Lung (tissue), 11 donors: ENCODE measurements at regions not wholly inside any gene's neighbourhood (a gene's known extent, or its start where the extent isn't known, plus 50 kb on each side); places are given as distances from the start of the nearest gene placed in this dataset.

ENCODE experiments used
- ATAC-seq: fragments of 200-7000 bp; cut with Tn5 transposase; one replicate; pipeline ENCODE4 v1.9.1; 2020; ENCODE audit warnings: moderate number of reproducible peaks; ENCODE audit not compliant: insufficient read depth, low FRiP score
- DNase-seq, 3 donors: peaks; one replicate each; pipeline ENCODE4 v3.0.0-alpha.2; 2013 to 2017
- H3K27ac ChIP-seq, 2 donors: one replicate each; pipeline ENCODE4 v1.5.1; 2013; ENCODE audit warnings: mild to moderate bottlenecking in 2 of 2, moderate library complexity in 2 of 2, control low read depth in 1 of 2, inconsistent platforms in 1 of 2, low read depth in 1 of 2, low read length in 1 of 2
- H3K27me3 ChIP-seq, 3 donors: one replicate each; pipeline ENCODE4 v1.5.1; 2013; ENCODE audit warnings: low read length in 2 of 3; ENCODE audit not compliant: control insufficient read depth in 3 of 3, insufficient read depth in 3 of 3
- H3K36me3 ChIP-seq, 4 donors: one replicate each; pipeline ENCODE4 v1.5.1; 2013; ENCODE audit warnings: low read length in 4 of 4, mild to moderate bottlenecking in 1 of 4, moderate library complexity in 1 of 4; ENCODE audit not compliant: control insufficient read depth in 4 of 4, insufficient read depth in 4 of 4
- H3K4me1 ChIP-seq, 5 donors: one replicate each; pipeline ENCODE4 v1.5.1; 2013; ENCODE audit warnings: low read length in 5 of 5, mild to moderate bottlenecking in 2 of 5, moderate library complexity in 1 of 5; ENCODE audit not compliant: control insufficient read depth in 5 of 5, insufficient read depth in 5 of 5
- H3K4me3 ChIP-seq: one replicate; pipeline ENCODE4 v1.5.1; 2013; ENCODE audit warnings: mild to moderate bottlenecking, control low read depth, moderate library complexity
- H3K9ac ChIP-seq, 2 donors: one replicate each; pipeline ENCODE4 v1.5.1; 2013; ENCODE audit warnings: low read length in 2 of 2, control low read depth in 1 of 2; ENCODE audit not compliant: insufficient read depth in 1 of 2
- H3K9me3 ChIP-seq, 4 donors: one replicate each; pipeline ENCODE4 v1.5.1; 2013; ENCODE audit warnings: low read length in 3 of 4, mild to moderate bottlenecking in 1 of 4, moderate library complexity in 1 of 4; ENCODE audit not compliant: control insufficient read depth in 4 of 4, insufficient read depth in 3 of 4
- CTCF ChIP-seq: IDR thresholded peaks from 2 replicates; pipeline ENCODE4 v1.5.1; 2012; ENCODE audit warnings: mild to moderate bottlenecking; ENCODE audit errors: control extremely low read depth, extremely low read depth
- WGBS, 2 donors: extraction: QIAGEN DNeasy Blood & Tissue Kit; methylation state at CpG; one replicate each; pipeline ENCODE4 v1.1.7; 2013; 5-methylcytosine and 5-hydroxymethylcytosine counted together
- donor health status: control.
- donor health status: control.
- donor health status: Bipolar disorder and iron deficiency.
- donor health status: healthy.
- donor health status: DM: yes; HTN: yes; CAD: no.

- Histone ChIP-seq H3K9me3 (peaks cover 0 to 6% (median 1%) of the 10 kb centered on the region in 4 donors), H3K9ac (no peak overlapping the region), H3K4me1 (no peaks in the 10 kb centered on the region), H3K4me3 (no peak overlapping the region), H3K27ac (no peak overlapping the region), H3K36me3 (no peaks in the 10 kb centered on the region), H3K27me3 (no peaks in the 10 kb centered on the region)
- TF ChIP-seq CTCF: no peak
- no peak for DNase-seq
- WGBS, 2 donors: 42 to 71% methylated on average over 3 of the region's 3 CpGs
- ATAC-seq: no peak
Measured at GRCh38 chr4:117823388-117823787, 210.9 kb upstream of the NDST3 start.

- Histone ChIP-seq H3K9ac (no peak overlapping the region), H3K9me3 (peaks cover 0 to 6% (median 1%) of the 10 kb centered on the region in 4 donors), H3K27me3 (no peaks in the 10 kb centered on the region), H3K36me3 (no peaks in the 10 kb centered on the region), H3K27ac (no peak overlapping the region), H3K4me3 (no peak overlapping the region), H3K4me1 (no peaks in the 10 kb centered on the region)
- ATAC-seq (no peak), DNase-seq (no peak)
- no peak for TF ChIP-seq CTCF
- 65 to 67% methylated on average over 1 of the region's 1 CpG for WGBS, 2 donors
Measured at GRCh38 chr4:117825600-117825999, 208.7 kb upstream of the NDST3 start.

- Histone ChIP-seq H3K9me3 (peaks cover 0 to 2% (median 0%) of the 10 kb centered on the region in 4 donors), H3K4me1 (no peaks in the 10 kb centered on the region), H3K4me3 (no peak overlapping the region), H3K9ac (no peak overlapping the region), H3K36me3 (no peaks in the 10 kb centered on the region), H3K27me3 (no peaks in the 10 kb centered on the region), H3K27ac (no peak overlapping the region)
- DNase-seq: no peak
- WGBS, 2 donors: 83 to 84% methylated on average over 10 of the region's 10 CpGs
- ATAC-seq: no peak
- TF ChIP-seq CTCF: no peak
Measured at GRCh38 chr4:117831060-117831683, 203.1 kb upstream of the NDST3 start.

- TF ChIP-seq CTCF: no peak
- no peak overlapping the region for H3K27ac ChIP-seq
- ATAC-seq (no peak), DNase-seq (no peak)
- 95 to 96% methylated on average over 10 of the region's 10 CpGs for WGBS, 2 donors
- H3K4me1 ChIP-seq: no peaks in the 10 kb centered on the region
- no peak overlapping the region for H3K4me3 ChIP-seq
- H3K36me3 ChIP-seq: no peaks in the 10 kb centered on the region
- no peak overlapping the region for H3K9ac ChIP-seq
- H3K9me3 ChIP-seq: peaks cover 0 to 2% (median 0%) of the 10 kb centered on the region in 4 donors
- H3K27me3 ChIP-seq: no peaks in the 10 kb centered on the region
Measured at GRCh38 chr4:117835566-117835965, 198.7 kb upstream of the NDST3 start.
